Glutamatergic neuron (in vitro differentiated cells): ENCODE measurements at regions not wholly inside any gene's neighbourhood (a gene's known extent, or its start where the extent isn't known, plus 50 kb on each side); places are given as distances from the start of the nearest gene placed in this dataset.

ENCODE experiments used
- DNase-seq: peaks from one replicate; pipeline ENCODE4 v3.0.0; 2022
- H3K27ac Mint-ChIP-seq: one replicate; pipeline ENCODE4 v1.8.0; 2020; ENCODE audit warnings: mild to moderate bottlenecking, mixed read lengths, inconsistent platforms; ENCODE audit not compliant: unreplicated experiment
- H3K27me3 Mint-ChIP-seq: one replicate; pipeline ENCODE4 v1.8.0; 2020; ENCODE audit warnings: mild to moderate bottlenecking, moderate library complexity, mixed read lengths, inconsistent platforms; ENCODE audit not compliant: unreplicated experiment
- H3K36me3 Mint-ChIP-seq: one replicate; pipeline ENCODE4 v1.8.0; 2020; ENCODE audit warnings: mild to moderate bottlenecking, mixed read lengths, inconsistent platforms; ENCODE audit not compliant: unreplicated experiment
- H3K4me1 Mint-ChIP-seq: one replicate; pipeline ENCODE4 v1.8.0; 2020; ENCODE audit warnings: mild to moderate bottlenecking, low read depth, mixed read lengths, inconsistent platforms; ENCODE audit not compliant: unreplicated experiment
- H3K4me3 Mint-ChIP-seq: one replicate; pipeline ENCODE4 v1.8.0; 2020; ENCODE audit warnings: mild to moderate bottlenecking, mixed read lengths, inconsistent platforms; ENCODE audit not compliant: unreplicated experiment
- H3K9me3 Mint-ChIP-seq: one replicate; pipeline ENCODE4 v1.8.0; 2020; ENCODE audit warnings: mild to moderate bottlenecking, moderate library complexity, mixed read lengths, inconsistent platforms; ENCODE audit not compliant: unreplicated experiment
- TF ChIP-seq, protein P1 (sequence below): fragments of 200-600 bp; sonication (generic); IDR thresholded peaks from one replicate; pipeline ENCODE4 v1.5.0; 2021; ENCODE audit not compliant: partially characterized antibody, unreplicated experiment

DNA sequence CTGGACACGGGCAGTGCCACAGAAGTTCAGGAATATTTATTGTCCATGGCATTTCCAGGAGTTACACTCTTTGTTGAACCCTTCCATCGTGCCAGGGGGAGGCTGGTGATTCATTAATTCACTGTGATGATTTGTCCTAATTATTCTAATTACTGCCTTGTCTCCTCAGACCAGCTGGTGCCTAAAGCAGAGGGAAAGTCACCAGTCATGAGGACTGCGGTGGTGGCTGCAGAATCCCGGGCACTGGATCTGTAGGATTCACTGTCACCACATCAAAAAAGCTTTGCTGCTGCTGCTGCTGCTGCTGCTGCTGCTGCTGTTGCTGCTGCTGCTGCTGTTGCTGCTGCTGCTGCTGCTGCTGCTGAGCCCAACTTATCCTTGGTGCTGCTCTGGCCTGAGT is 908.2 kb downstream of the TSN start:
- Mint-ChIP-seq H3K27me3 (no peaks in the 10 kb centered on the region), H3K4me1 (no peaks in the 10 kb centered on the region), H3K4me3 (no peak overlapping the region), H3K27ac (no peak overlapping the region), H3K9me3 (no peaks in the 10 kb centered on the region), H3K36me3 (no peaks in the 10 kb centered on the region)
- no peak for DNase-seq
- TF ChIP-seq, protein P1, sequence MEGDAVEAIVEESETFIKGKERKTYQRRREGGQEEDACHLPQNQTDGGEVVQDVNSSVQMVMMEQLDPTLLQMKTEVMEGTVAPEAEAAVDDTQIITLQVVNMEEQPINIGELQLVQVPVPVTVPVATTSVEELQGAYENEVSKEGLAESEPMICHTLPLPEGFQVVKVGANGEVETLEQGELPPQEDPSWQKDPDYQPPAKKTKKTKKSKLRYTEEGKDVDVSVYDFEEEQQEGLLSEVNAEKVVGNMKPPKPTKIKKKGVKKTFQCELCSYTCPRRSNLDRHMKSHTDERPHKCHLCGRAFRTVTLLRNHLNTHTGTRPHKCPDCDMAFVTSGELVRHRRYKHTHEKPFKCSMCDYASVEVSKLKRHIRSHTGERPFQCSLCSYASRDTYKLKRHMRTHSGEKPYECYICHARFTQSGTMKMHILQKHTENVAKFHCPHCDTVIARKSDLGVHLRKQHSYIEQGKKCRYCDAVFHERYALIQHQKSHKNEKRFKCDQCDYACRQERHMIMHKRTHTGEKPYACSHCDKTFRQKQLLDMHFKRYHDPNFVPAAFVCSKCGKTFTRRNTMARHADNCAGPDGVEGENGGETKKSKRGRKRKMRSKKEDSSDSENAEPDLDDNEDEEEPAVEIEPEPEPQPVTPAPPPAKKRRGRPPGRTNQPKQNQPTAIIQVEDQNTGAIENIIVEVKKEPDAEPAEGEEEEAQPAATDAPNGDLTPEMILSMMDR, result no peak

DNA sequence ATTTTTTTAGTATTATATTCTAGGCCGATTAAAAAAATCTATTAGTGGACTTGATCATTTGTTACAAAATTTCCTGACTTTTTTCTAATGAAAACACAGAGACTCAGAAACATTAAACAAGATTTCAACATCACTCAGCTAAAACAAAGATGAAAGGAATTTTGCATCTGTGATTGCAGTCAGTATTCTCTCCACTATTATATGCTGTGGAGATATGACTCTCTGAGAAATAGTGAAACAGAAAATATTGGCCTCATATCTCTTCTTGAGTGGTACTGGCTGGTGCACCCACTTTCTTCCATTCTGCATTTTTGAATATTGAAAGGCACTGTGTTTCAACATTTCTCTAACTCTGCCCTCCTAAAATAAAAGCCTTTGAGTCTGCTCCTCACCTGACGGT is 914.2 kb downstream of the TSN start:
- no peak for DNase-seq
- peaks cover 3% of the 10 kb centered on the region for H3K4me1 Mint-ChIP-seq
- H3K4me3 Mint-ChIP-seq, result no peak overlapping the region
- no peaks in the 10 kb centered on the region for H3K36me3 Mint-ChIP-seq
- H3K27ac Mint-ChIP-seq, result no peak overlapping the region
- H3K27me3 Mint-ChIP-seq, result no peaks in the 10 kb centered on the region
- no peaks in the 10 kb centered on the region for H3K9me3 Mint-ChIP-seq
- TF ChIP-seq, protein P1, result no peak

DNA sequence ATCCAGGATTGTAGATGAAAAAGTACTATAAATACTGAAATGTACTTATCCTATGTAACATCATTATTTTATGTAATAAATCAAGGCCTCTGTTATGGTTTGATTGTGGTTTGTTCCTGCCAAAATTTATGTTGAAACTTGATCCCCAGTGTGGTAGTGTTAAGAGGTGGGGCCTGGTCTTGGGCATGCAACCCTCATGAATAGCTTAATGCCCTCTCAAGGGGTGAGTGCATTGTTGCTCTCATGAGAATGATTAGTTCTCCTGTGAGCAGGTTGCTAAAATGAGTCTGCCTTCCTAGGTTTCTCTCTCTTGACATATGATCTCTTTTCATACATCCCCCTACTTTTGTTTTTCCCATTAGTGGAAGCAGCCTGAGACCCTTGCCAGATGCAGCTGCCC is 915.4 kb downstream of the TSN start:
- Mint-ChIP-seq H3K36me3 (no peaks in the 10 kb centered on the region), H3K9me3 (no peaks in the 10 kb centered on the region), H3K4me3 (no peak overlapping the region), H3K27me3 (no peaks in the 10 kb centered on the region), H3K27ac (no peak overlapping the region), H3K4me1 (peaks cover 3% of the 10 kb centered on the region)
- no peak for DNase-seq
- TF ChIP-seq, protein P1, result no peak

DNA sequence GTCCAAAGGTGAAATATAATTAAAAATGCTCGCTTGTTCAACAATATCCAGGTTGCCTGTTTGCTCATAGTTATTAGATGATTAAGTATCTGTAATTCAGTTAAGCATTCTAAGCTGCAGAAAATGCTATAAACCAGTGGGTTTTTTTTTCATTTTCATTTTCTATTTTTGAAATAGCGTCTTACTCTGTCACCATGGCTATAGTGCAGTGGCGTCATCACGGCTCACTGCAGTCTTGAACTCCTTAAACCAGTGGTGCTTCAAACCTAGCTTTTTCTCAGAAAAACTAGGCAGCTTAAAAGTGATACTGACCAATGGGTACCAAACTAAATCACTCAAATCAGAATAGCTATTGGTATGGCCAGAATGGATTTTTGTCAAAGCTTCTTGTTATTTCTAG is 925.2 kb downstream of the TSN start:
- Mint-ChIP-seq H3K4me3 (no peak overlapping the region), H3K9me3 (no peaks in the 10 kb centered on the region), H3K36me3 (no peaks in the 10 kb centered on the region), H3K27ac (no peak overlapping the region), H3K4me1 (no peaks in the 10 kb centered on the region), H3K27me3 (no peaks in the 10 kb centered on the region)
- DNase-seq, result no peak
- TF ChIP-seq, protein P1, result no peak

DNA sequence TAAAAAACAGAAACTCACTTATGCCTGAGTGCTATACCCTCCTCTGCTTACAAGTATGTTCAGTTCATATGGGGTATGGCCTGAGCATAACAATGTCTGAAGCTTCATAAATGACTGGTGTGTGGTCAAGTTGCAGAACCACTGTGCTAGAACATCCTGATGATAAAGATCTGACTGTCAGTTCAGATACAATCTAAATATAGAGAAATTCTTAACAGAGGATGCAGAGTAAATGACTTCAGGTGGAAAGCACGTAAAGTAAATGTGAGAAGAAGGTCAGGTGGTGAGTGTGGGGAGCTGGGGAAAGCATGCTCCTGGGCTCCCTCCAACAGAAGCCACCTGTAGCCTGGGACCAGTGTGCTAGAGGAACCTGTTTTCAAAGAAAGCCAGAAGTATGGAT is 926.2 kb downstream of the TSN start:
- H3K36me3 Mint-ChIP-seq, result no peaks in the 10 kb centered on the region
- no peaks in the 10 kb centered on the region for H3K27me3 Mint-ChIP-seq
- no peaks in the 10 kb centered on the region for H3K9me3 Mint-ChIP-seq
- DNase-seq, result no peak
- no peak overlapping the region for H3K4me3 Mint-ChIP-seq
- H3K4me1 Mint-ChIP-seq, result no peaks in the 10 kb centered on the region
- TF ChIP-seq, protein P1, result no peak
- H3K27ac Mint-ChIP-seq, result no peak overlapping the region
